Colonic mucosa (tissue), 4 donors: ENCODE measurements at regions not wholly inside any gene's neighbourhood (a gene's known extent, or its start where the extent isn't known, plus 50 kb on each side); places are given as distances from the start of the nearest gene placed in this dataset. TPM values are rescaled to one million over a fixed set of nuclear protein-coding genes. Genes with fewer than 3 reads are reported as not detected.
A peak's percentile ranks its signal among the peaks of the same experiment; 100 is the strongest.

ENCODE experiments used
- DNase-seq: peaks from one replicate; pipeline ENCODE4 v3.0.0-alpha.2; 2020
- H3K27ac ChIP-seq: fragments of 200-600 bp; one replicate; pipeline ENCODE4 v1.8.0; 2021
- H3K27me3 ChIP-seq: fragments of 200-600 bp; one replicate; pipeline ENCODE4 v1.8.0; 2021
- H3K36me3 ChIP-seq: fragments of 200-600 bp; one replicate; pipeline ENCODE4 v1.8.0; 2021
- H3K4me1 ChIP-seq: fragments of 200-600 bp; one replicate; pipeline ENCODE4 v1.8.0; 2021; ENCODE audit warnings: mild to moderate bottlenecking
- H3K4me3 ChIP-seq: fragments of 200-600 bp; one replicate; pipeline ENCODE4 v1.8.0; 2021
- H3K9ac ChIP-seq, 2 donors: one replicate each; pipeline ENCODE4 v1.7.0; 2013; ENCODE audit warnings: control low read depth in 2 of 2, low read depth in 2 of 2, low read length in 2 of 2
- H3K9me3 ChIP-seq: fragments of 200-600 bp; one replicate; pipeline ENCODE4 v1.8.0; 2021
- CTCF ChIP-seq: fragments of 200-600 bp; IDR thresholded peaks from one replicate; pipeline ENCODE4 v1.8.0; 2022; ENCODE audit warnings: antibody characterized with exemption, mild to moderate bottlenecking
- intact Hi-C: fragments of 100-400 bp; cut with DNase I; formaldehyde crosslinking; loops from one replicate; pipeline ENCODE4 v1.14.1; 2022
- microRNA-seq: library from miRNA; unstranded; fragments of <30 nt; microRNA quantifications from one replicate; pipeline ENCODE4, GENCODE V29; 2019
- donor health status: healthy.
- donor health status: DM: no; HTN: no; CAD: no.
- donor health status: DM: no; HTN: no; CAD: no.

- no peak overlapping the region for H3K4me3 ChIP-seq
- TF ChIP-seq CTCF: no peak
- H3K9ac ChIP-seq: no peak overlapping the region
- no peaks in the 10 kb centered on the region for H3K27me3 ChIP-seq
- no peak overlapping the region for H3K27ac ChIP-seq
- no peaks in the 10 kb centered on the region for H3K4me1 ChIP-seq
- no peaks in the 10 kb centered on the region for H3K9me3 ChIP-seq
- intact Hi-C loops: no loop called here
- no peak for DNase-seq
- H3K36me3 ChIP-seq: no peaks in the 10 kb centered on the region
These were observed 1350.3 kb downstream of the TMEM121 start for GRCh38 chr14:106876711-106877110.

- no peak for TF ChIP-seq CTCF
- Histone ChIP-seq H3K27ac (no peak overlapping the region), H3K36me3 (no peaks in the 10 kb centered on the region), H3K4me3 (no peak overlapping the region), H3K9ac (no peak overlapping the region), H3K9me3 (no peaks in the 10 kb centered on the region), H3K27me3 (no peaks in the 10 kb centered on the region), H3K4me1 (no peaks in the 10 kb centered on the region)
- intact Hi-C loops: no loop called here
- no peak for DNase-seq
These were observed 1351.1 kb downstream of the TMEM121 start for GRCh38 chr14:106877517-106877916.

- intact Hi-C loops: no loop called here
- Histone ChIP-seq H3K36me3 (no peaks in the 10 kb centered on the region), H3K27ac (no peak overlapping the region), H3K9ac (no peak overlapping the region), H3K27me3 (no peaks in the 10 kb centered on the region), H3K4me1 (no peaks in the 10 kb centered on the region), H3K9me3 (no peaks in the 10 kb centered on the region), H3K4me3 (no peak overlapping the region)
- TF ChIP-seq CTCF: peak; percentile 55
- DNase-seq: peak; percentile 77
These were observed 1352.9 kb downstream of the TMEM121 start for GRCh38 chr14:106879241-106879640.

GRCh38 chr14:106883218-106883692 is 1356.9 kb downstream of the TMEM121 start:
- no peaks in the 10 kb centered on the region for H3K27me3 ChIP-seq
- intact Hi-C loops: no loop called here
- peak; percentile 26 for TF ChIP-seq CTCF
- DNase-seq: no peak
- H3K27ac ChIP-seq: no peak overlapping the region
- H3K9me3 ChIP-seq: no peaks in the 10 kb centered on the region
- H3K36me3 ChIP-seq: no peaks in the 10 kb centered on the region
- no peak overlapping the region for H3K4me3 ChIP-seq
- H3K4me1 ChIP-seq: no peaks in the 10 kb centered on the region
- no peak overlapping the region for H3K9ac ChIP-seq

Small RNAs in the stretch of these regions (microRNA-seq; reads per million reads assigned to microRNA genes)
- gene MIR4507 (not detected), gene MIR4537 (not detected), gene MIR4538 (not detected), gene MIR4539 (not detected), gene MIR5195 (not detected), gene MIR8071-1 (not detected), gene MIR8071-2 (not detected)
